Esophagus muscularis mucosa (tissue), 3 donors: ENCODE measurements at regions not wholly inside any gene's neighbourhood (a gene's known extent, or its start where the extent isn't known, plus 50 kb on each side); places are given as distances from the start of the nearest gene placed in this dataset.

Experiments used
- CTCF ChIP-seq, 3 experiments: fragments of 200-600 bp in 2 of 3; fragments of 450-650 bp in 1 of 3; sonication (generic) in 2 of 3; IDR thresholded peaks; one replicate each; pipeline ENCODE4 v1.5.1; 2017 to 2019; ENCODE audit warnings: antibody characterized with exemption in 3 of 3, mild to moderate bottlenecking in 2 of 3, moderate library complexity in 1 of 3
- POLR2A ChIP-seq: fragments of 450-650 bp; IDR thresholded peaks from one replicate; pipeline ENCODE4 v1.6.1; 2017; ENCODE audit warnings: antibody characterized with exemption, moderate library complexity, mild to moderate bottlenecking, low read depth
- POLR2AphosphoS5 ChIP-seq, 2 donors: sonication (generic); formaldehyde crosslinking; IDR thresholded peaks; one replicate each; pipeline ENCODE4 v1.6.1; 2017; ENCODE audit warnings: antibody characterized with exemption in 2 of 2

GRCh38 chr3:69605867-69606266, 133.4 kb upstream of the MITF start:
- TF ChIP-seq POLR2A: no peak
- no peak for TF ChIP-seq POLR2AphosphoS5 (IDR thresholded peaks at IDR 0.05)
- TF ChIP-seq CTCF (IDR thresholded peaks at IDR 0.05): no peak
